PFSK-1 (cell line): ENCODE measurements at regions not wholly inside any gene's neighbourhood (a gene's known extent, or its start where the extent isn't known, plus 50 kb on each side); places are given as distances from the start of the nearest gene placed in this dataset.

Source experiments
- POLR2AphosphoS5 ChIP-seq: IDR thresholded peaks from 2 replicates; pipeline ENCODE4 v1.6.1; 2012; ENCODE audit warnings: low read depth, mild to moderate bottlenecking, control low read depth, low read length, moderate library complexity
- TAF1 ChIP-seq: IDR thresholded peaks from 2 replicates; pipeline ENCODE4 v1.6.1; 2012; ENCODE audit warnings: low read length, control low read depth, borderline replicate concordance; ENCODE audit not compliant: insufficient read depth

- TF ChIP-seq TAF1 (no peak), POLR2AphosphoS5 (no peak)
Observed at GRCh38 chr2:238573065-238573778, 146.5 kb downstream of the ASB1 start.
